ENCODE measurements at regions not wholly inside any gene's neighbourhood (a gene's known extent, or its start where the extent isn't known, plus 50 kb on each side); places are given as distances from the start of the nearest gene placed in this dataset.
"Not testable (repeated sequence)": the region's sequence is repeated elsewhere in the genome, so short reads cannot be mapped to it uniquely, and the experiment has no call there.

GRCh38 chr6:139879823-139880356, 505.4 kb upstream of the CITED2 start:
- DNase-seq = no peak

GRCh38 chr6:139879241-139879640, 504.8 kb upstream of the CITED2 start:
- DNase-seq = not testable (repeated sequence)

GRCh38 chr6:139877828-139878405, 503.5 kb upstream of the CITED2 start:
- DNase-seq = no peak

- no peak for DNase-seq
Measured at GRCh38 chr6:139872665-139873064, 498.2 kb upstream of the CITED2 start.

GRCh38 chr6:139871803-139872510, 497.5 kb upstream of the CITED2 start:
- DNase-seq = no peak

- no peak for DNase-seq
Measured at GRCh38 chr6:139871165-139871710, 496.8 kb upstream of the CITED2 start.

GRCh38 chr6:139868576-139868975, 494.1 kb upstream of the CITED2 start:
- DNase-seq = no peak

GRCh38 chr6:139863964-139864363, 489.5 kb upstream of the CITED2 start:
- no peak for DNase-seq

- DNase-seq = no peak
Measured at GRCh38 chr6:139863346-139863745, 488.9 kb upstream of the CITED2 start.

GRCh38 chr6:139862311-139862710, 487.9 kb upstream of the CITED2 start:
- no peak for DNase-seq

- no peak for DNase-seq
Measured at GRCh38 chr6:139860203-139860602, 485.8 kb upstream of the CITED2 start.

- no peak for DNase-seq
Measured at GRCh38 chr6:139858429-139858828, 484.0 kb upstream of the CITED2 start.

- DNase-seq = no peak
Measured at GRCh38 chr6:139857143-139857542, 482.7 kb upstream of the CITED2 start.

GRCh38 chr6:139856562-139856961, 482.1 kb upstream of the CITED2 start:
- no peak for DNase-seq

- peak in 1 of 2 experiments; percentile 19 for DNase-seq
Measured at GRCh38 chr6:139855671-139856311, 481.3 kb upstream of the CITED2 start.

- no peak for DNase-seq
Measured at GRCh38 chr6:139853302-139853992, 479.0 kb upstream of the CITED2 start.

- no peak for DNase-seq
Measured at GRCh38 chr6:139852488-139853140, 478.2 kb upstream of the CITED2 start.

- no peak for DNase-seq
Measured at GRCh38 chr6:139852067-139852466, 477.6 kb upstream of the CITED2 start.

- no peak for DNase-seq
Measured at GRCh38 chr6:139851206-139851605, 476.8 kb upstream of the CITED2 start.

GRCh38 chr6:139850512-139850911, 476.1 kb upstream of the CITED2 start:
- no peak for DNase-seq

GRCh38 chr6:139847457-139847813, 473.0 kb upstream of the CITED2 start:
- DNase-seq = no peak

All from NCI-H2081 (cell line).